SIG-M5 treated with dmso at 0.1 percent for 504 hours (cell line): ENCODE measurements at regions not wholly inside any gene's neighbourhood (a gene's known extent, or its start where the extent isn't known, plus 50 kb on each side); places are given as distances from the start of the nearest gene placed in this dataset.

Experiments used
- DNase-seq: peaks from one replicate; lab custom pipeline; 2025; ENCODE audit not compliant: unreplicated experiment; lab: John Stamatoyannopoulos, UW

GRCh38 chr13:34847766-34848165 lies 94.3 kb upstream of the NBEA start:
- no peak for DNase-seq

GRCh38 chr13:34849406-34849805 lies 92.7 kb upstream of the NBEA start:
- DNase-seq = no peak

- no peak for DNase-seq
These were observed 88.9 kb upstream of the NBEA start for GRCh38 chr13:34853161-34853560.

GRCh38 chr13:34857558-34858325 lies 84.3 kb upstream of the NBEA start:
- no peak for DNase-seq

DNA sequence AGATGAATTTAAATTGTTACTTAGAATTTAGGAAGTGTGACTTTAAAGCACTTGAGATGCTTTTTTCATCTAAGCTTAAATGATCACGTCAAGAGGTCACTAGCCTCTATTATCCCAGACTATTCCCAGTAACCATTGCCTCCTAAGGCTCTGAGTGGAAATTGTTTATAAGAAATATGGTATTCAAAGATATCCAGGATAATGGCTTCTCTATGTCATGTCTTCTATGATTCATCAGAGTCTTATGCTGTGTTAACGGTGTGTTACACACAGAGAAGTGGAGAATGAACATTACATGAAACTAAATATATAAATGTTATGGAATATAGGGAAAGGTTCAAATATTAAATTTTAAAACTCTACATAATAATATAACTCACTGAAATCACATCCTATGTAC lies 79.8 kb upstream of the NBEA start:
- DNase-seq = no peak

GRCh38 chr13:34862716-34863115 lies 79.4 kb upstream of the NBEA start:
- DNase-seq = no peak

DNA sequence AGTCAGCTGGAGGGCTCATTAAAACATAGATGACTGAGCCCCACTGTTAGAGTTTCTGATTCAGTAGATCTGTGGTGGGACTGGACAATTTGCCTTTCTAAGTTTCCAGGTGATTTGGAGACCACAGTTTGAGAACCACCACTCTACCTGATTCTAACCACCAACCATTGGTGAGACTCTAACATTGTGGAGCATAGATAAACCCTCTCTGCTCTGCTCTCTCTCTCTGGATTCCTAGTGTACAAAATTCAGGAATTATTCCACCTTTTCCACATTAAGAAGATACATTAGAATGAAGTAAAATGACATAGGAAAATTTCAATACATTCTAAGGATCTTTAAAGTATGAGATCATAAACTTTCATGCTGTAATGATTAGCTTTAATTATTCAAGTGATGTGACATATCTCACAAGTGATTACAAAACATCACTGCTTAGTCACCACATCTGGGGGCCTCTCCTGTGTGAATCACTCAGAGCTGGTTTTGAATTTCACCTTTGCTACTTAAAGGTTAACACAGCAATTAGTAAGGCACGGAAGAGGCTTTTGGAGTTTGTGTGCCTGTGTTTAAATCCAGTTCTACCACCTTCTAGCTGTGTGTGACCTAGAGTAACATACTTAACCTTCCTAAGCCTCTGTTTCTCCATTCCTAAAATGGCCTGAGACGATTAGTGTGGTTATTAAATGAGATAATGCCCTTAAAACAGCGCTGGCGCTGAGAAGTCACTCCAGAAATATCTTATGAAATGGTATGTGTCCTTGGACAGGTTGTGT lies 78.5 kb upstream of the NBEA start:
- no peak for DNase-seq

DNA sequence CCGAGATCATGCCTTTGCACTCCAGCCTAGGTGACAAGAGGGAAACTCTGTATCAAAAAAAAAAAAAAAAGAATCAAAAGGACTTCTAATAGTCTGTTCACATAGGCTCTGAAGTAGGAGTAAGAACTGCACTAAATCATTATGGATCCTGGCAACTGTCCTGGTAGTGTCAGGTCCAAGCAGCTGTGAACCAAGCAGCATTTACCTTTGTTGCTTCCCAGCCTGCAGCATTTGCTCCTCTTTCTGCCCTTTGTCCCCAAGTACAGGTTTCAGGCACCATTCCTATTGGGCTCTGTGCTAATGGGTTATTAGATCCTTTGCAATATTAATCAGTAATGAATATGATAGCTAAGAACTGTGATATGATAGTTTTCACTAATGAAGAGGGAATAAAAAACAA lies 77.4 kb upstream of the NBEA start:
- DNase-seq = no peak

DNA sequence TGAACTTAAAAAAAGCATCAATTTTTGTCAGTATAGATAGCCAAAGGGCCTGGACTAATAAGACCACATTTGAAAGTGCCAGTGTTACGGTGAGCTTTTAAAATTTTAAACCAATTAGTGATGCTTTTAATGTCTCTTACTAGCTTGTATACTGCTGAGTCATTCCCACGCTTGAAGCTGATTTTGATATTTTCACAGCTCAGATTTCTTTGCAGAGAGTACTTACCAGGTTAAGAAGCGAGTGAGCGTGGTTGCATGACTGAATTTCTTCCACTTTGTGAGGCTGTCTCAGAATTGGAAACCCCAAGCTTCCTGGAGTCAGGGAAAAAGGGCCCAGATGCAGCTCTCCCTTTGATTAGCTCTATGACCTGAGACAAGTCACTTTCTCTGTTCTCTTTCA lies 74.5 kb upstream of the NBEA start:
- no peak for DNase-seq

DNA sequence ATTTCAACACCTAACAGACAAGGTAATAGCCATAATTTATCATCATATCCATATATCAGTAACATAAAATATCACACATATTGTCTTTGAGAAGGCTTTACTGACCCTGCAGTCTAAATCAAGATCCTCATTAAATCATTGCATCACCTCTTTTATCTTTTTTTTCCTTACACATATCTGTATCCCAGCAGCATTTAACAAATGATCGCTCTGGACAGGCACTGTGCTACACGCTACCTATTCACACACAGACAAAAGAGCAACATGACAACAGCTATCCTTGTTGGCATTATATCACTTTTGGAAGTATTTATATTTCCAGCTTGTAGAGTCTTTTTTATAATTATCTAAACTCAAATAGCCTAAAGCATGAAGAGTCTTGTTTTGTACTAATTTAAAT lies 73.3 kb upstream of the NBEA start:
- no peak for DNase-seq

DNA sequence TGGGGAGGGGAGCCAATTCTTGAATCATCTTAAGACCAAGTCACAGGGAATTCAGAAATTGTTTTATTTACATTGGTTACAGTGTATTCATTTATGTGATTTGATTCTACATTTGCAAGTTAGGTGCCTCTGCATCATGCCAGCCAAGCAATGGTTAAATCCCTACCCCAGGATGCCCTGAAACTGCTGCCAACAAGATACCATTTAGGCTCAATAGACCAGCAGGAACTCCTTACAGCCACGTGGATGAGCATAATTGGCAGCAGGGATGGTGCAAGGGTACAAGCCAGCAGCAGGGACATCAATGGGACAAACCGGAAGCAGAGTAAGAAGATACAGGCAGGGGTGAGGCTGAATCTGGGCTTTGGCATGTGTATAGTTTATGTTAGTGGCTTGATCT lies 72.4 kb upstream of the NBEA start:
- DNase-seq = no peak

- no peak for DNase-seq
These were observed 63.7 kb upstream of the NBEA start for GRCh38 chr13:34878329-34878728.

GRCh38 chr13:34879851-34880250 lies 62.2 kb upstream of the NBEA start:
- no peak for DNase-seq

GRCh38 chr13:34881494-34881893 lies 60.6 kb upstream of the NBEA start:
- DNase-seq = no peak

- no peak for DNase-seq
These were observed 58.7 kb upstream of the NBEA start for GRCh38 chr13:34883396-34883795.

DNA sequence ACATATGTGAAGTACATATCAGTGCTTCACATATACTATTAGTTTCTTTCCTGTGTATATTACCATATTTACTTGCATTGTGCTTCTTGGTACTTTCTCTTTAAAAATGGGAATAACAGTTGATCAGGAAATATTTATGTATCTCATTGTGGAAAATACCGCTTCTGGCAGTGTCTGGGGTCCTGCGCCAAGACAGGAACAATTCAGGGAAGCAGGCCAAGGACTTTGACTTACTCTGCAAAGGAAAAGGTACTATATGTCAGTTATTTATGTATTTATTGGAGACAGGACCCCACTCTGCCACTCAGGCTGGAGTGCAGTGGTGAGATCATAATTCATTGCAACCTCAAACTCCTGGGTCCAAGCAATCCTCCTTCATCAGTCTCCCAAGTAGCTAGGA lies 57.7 kb upstream of the NBEA start:
- DNase-seq = no peak

- no peak for DNase-seq
These were observed 55.8 kb upstream of the NBEA start for GRCh38 chr13:34886121-34886875.

GRCh38 chr13:34886987-34887386 lies 55.1 kb upstream of the NBEA start:
- no peak for DNase-seq
